AG04450 (cell line): ENCODE measurements at regions not wholly inside any gene's neighbourhood (a gene's known extent, or its start where the extent isn't known, plus 50 kb on each side); places are given as distances from the start of the nearest gene placed in this dataset.

Source experiments
- CTCF ChIA-PET: fragments of 300-600, 350-600 bp; formaldehyde crosslinking; extraction: SDS; loops from one replicate; lab custom pipeline; 2022; ENCODE audit warnings: antibody characterized with exemption, inconsistent platforms; lab: Charles Lee
- POLR2A ChIA-PET: fragments of 350-600 bp; formaldehyde crosslinking; extraction: SDS; loops from one replicate; lab custom pipeline; 2021; ENCODE audit warnings: antibody characterized with exemption, inconsistent platforms; lab: Yijun Ruan, JAX
- DNase-seq: peaks from one replicate; pipeline ENCODE4 v3.0.0-alpha.2; 2011; ENCODE audit warnings: low read depth, low spot score
- H3K27ac ChIP-seq: one replicate; pipeline ENCODE4 v1.5.1; 2012; ENCODE audit warnings: low read depth, low read length, control low read depth
- H3K27me3 ChIP-seq: one replicate; pipeline ENCODE4 v1.6.0; 2012; ENCODE audit warnings: low read length; ENCODE audit not compliant: control insufficient read depth, insufficient read depth
- H3K4me3 ChIP-seq: 2 replicates; pipeline ENCODE4 v1.5.1; 2011; ENCODE audit warnings: mild to moderate bottlenecking, low read depth, low read length, control low read depth
- H3K9me3 ChIP-seq: 2 replicates; pipeline ENCODE4 v1.5.1; 2012; ENCODE audit warnings: low read length; ENCODE audit not compliant: control insufficient read depth, insufficient read depth
- TF ChIP-seq, protein P1 (sequence below): IDR thresholded peaks from 2 replicates; pipeline ENCODE4 v1.5.1; 2011; ENCODE audit warnings: low read depth, low read length, control low read depth, inconsistent platforms

DNA sequence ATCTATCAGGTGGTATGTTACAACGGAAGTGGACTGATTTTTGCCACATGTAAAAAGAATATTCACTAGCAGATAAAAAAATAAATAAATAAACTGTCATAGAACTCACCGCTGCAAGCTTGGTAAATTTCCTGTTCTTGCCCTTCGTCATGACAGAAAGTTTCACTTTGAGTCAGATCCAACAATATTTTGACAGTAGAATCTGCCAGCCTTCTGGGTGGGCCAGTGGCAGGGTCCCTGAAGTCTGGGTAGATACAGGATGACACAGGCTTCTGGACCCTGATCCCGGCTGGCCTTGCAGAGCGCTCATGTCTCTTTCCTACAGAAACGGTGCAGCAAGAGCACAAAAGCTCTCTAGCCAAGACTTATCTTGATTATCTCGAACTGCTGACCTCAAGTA, 97.8 kb upstream of the PMAIP1 start:
- no peaks in the 10 kb centered on the region for H3K9me3 ChIP-seq
- TF ChIP-seq, protein P1, sequence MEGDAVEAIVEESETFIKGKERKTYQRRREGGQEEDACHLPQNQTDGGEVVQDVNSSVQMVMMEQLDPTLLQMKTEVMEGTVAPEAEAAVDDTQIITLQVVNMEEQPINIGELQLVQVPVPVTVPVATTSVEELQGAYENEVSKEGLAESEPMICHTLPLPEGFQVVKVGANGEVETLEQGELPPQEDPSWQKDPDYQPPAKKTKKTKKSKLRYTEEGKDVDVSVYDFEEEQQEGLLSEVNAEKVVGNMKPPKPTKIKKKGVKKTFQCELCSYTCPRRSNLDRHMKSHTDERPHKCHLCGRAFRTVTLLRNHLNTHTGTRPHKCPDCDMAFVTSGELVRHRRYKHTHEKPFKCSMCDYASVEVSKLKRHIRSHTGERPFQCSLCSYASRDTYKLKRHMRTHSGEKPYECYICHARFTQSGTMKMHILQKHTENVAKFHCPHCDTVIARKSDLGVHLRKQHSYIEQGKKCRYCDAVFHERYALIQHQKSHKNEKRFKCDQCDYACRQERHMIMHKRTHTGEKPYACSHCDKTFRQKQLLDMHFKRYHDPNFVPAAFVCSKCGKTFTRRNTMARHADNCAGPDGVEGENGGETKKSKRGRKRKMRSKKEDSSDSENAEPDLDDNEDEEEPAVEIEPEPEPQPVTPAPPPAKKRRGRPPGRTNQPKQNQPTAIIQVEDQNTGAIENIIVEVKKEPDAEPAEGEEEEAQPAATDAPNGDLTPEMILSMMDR: no peak
- no peak overlapping the region for H3K27ac ChIP-seq
- H3K4me3 ChIP-seq: no peak overlapping the region
- H3K27me3 ChIP-seq: no peaks in the 10 kb centered on the region
- ChIA-PET POLR2A (no interaction called here), CTCF (interaction anchor here (1.4 to 3.7 kb wide), 3 partner anchors 22 to 342 kb away, joined by 5 to 20 read pairs (median 8); partner anchors contain the start of gene CCBE1)
- no peak for DNase-seq

DNA sequence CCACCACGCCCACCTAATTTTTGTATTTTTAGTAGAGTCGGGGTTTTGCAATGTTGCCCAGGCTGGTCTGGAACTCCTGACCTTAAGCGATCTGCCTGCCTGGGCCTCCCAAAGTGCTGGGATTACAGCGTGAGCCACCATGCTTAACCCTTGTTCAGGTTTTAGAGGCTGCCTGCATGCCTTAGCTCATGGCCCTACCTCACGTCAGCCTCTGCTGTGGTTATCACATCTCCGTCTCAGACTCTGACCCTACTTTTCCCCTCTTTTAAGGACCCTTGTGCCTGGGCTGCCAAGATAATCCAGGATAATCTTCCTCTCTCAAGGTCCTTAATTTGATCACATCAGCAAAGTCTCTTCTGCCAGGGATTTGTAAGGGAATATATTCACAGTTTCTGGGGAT, 98.2 kb upstream of the PMAIP1 start:
- Histone ChIP-seq H3K27ac (no peak overlapping the region), H3K9me3 (no peaks in the 10 kb centered on the region), H3K4me3 (no peak overlapping the region), H3K27me3 (no peaks in the 10 kb centered on the region)
- ChIA-PET POLR2A (no interaction called here), CTCF (interaction anchor here (0.8 to 3.7 kb wide), 5 partner anchors 12 to 342 kb away, joined by 3 to 20 read pairs (median 5); partner anchors contain the start of gene CCBE1)
- TF ChIP-seq, protein P1: no peak
- no peak for DNase-seq

DNA sequence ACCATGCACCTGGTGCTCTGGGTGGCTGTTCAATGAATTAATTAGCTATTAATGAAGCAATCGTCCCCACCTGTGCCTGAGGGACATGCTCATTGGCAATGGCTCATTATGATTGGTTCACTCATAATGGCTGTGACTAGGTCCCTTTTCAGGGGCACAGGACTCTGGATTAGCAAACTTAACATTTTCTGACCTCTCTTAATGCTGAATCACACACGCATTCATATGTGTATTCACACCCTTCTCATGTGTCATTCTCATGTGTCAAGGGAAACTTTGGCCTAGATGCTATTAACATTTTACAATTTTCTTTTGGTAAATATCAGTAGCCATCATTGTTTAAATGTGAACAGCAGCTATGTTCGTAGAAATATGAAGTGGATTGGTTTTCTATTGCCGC, 98.9 kb upstream of the PMAIP1 start:
- TF ChIP-seq, protein P1: no peak
- CTCF ChIA-PET: interaction anchor here (0.8 to 3.7 kb wide), 6 partner anchors 13 to 169 kb away, joined by 3 to 20 read pairs (median 4); partner anchors contain the start of gene CCBE1
- no peaks in the 10 kb centered on the region for H3K9me3 ChIP-seq

DNA sequence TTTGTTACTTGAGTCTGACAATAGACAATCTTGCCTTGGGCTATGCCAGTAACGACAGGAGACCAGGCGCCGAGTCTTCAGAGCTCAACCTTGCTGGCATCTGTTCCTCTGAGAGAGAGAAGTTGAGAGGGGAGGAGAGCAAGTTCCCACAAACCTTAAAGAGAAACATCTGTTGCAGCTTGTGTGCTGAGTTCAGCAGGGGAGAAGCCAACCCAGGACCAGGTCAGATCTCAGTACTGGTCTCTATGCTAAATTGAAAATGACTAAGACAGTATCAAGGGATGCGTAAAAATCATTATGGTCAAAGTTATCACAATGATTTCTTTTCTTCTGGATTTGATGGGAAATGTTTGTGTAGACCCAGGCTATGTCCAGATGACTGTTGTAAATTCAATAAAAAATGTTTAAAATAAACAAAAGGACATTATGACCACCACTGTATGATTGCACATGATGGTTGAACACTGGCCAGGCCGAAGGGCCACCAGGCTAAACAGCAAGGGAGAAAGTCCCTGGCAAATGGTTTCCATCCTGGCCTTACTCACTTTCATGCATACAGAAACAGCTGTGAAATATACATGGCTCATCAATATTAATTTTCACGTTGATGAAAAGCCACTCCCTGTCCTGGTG, 100.3 kb upstream of the PMAIP1 start:
- ChIA-PET CTCF (interaction anchor here (1.9 to 3.7 kb wide), 2 partner anchors 17 to 102 kb away, joined by 4 to 20 read pairs; partner anchors contain the start of gene CCBE1), POLR2A (no interaction called here)
- Histone ChIP-seq H3K27me3 (no peaks in the 10 kb centered on the region), H3K4me3 (no peak overlapping the region), H3K9me3 (no peaks in the 10 kb centered on the region), H3K27ac (no peak overlapping the region)
- TF ChIP-seq, protein P1: no peak
- DNase-seq: no peak

More for the DNA sequence above, 98.9 kb upstream of the PMAIP1 start:
- POLR2A ChIA-PET: interaction anchor here (0.6 kb wide), 1 partner anchor 37 kb away, joined by 3 read pairs; no protein-coding TSS in a partner anchor
- no peaks in the 10 kb centered on the region for H3K27me3 ChIP-seq
- no peak overlapping the region for H3K4me3 ChIP-seq
- no peak overlapping the region for H3K27ac ChIP-seq
- DNase-seq: no peak

DNA sequence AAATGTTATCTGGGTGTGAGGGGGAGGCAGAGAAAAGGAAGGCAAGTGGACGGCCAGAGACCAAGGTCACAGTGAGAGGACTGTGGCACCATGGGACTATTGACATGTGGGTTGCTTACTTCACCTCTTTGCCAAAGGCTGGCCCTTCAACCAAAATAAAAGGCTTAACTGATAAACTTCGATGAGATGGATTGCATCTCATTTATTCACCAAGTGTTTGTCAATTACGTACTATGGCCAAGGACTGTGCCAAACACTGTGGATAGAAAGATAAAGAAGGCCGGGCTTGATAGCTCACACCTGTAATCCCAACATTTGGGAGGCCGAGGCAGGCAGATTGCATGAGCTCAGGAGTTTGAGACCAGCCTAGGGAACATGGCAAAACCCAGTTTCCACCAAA, 98.7 kb upstream of the CCBE1 start:
- H3K9me3 ChIP-seq: no peaks in the 10 kb centered on the region
- H3K4me3 ChIP-seq: no peak overlapping the region
- POLR2A ChIA-PET: no interaction called here
- TF ChIP-seq, protein P1: no peak
- no peak for DNase-seq
- H3K27me3 ChIP-seq: no peaks in the 10 kb centered on the region
- H3K27ac ChIP-seq: no peak overlapping the region
- CTCF ChIA-PET: no interaction called here
